ENCODE measurements at regions not wholly inside any gene's neighbourhood (a gene's known extent, or its start where the extent isn't known, plus 50 kb on each side); places are given as distances from the start of the nearest gene placed in this dataset.

GRCh38 chr15:100703032-100703578, 100.7 kb downstream of the ASB7 start:
- no peak for DNase-seq

DNA sequence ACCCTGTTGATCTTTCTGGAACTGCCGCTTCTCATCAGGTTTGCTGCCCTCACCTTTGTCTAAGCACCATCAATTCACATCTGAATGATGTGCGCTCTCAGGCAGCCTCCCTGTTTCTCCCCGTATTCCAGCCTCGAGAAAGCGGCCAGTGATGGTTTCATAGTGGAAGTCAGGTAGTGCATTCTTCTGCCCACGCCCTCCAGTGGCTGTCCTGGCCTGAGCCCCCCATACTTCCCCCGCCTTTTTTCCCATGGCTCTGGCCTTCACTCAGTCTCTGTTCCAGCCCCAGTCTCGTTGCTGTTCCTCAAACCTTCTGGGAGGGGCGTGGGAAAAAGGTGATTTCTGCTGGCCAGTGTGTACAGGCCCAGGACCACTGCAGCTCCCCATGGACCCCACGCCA, 101.3 kb downstream of the ASB7 start:
- DNase-seq: no peak

DNA sequence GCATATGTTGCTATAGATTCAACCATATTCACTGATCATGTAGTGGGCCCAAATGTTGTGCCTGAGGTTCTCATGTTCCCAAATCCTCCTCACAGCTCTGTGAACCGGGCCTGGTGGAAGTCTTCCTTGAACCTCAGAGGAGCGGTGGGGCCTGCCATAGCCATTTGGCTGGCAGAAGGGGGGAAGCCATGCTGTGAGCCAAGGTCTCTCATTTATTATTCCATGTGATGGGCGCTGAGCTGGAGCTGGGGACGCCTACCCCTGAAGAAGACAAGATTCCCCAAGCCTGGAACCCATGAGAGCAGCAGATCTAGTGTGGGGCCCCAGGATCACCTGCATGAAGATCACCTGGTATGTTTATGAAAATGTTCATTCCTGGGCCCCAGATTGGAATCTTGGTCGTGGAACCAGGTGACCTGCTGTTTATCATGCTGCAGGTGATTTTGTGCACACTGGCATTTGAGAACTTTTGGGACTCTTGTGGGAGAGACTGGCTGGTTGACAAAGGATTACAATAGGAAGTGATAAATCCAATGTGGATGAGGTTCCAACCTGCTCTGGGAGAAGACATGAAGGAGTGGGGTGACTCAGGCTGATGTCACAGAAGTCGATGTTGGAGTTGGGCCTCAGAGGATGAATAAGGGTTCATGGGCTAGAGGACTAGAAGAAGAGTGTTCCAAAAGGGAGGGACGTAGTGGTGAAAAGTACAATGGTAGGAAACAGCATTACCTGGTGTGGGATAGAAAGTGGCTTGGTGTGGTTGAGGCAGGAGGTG, 102.1 kb downstream of the ASB7 start:
- DNase-seq: no peak

- no peak for DNase-seq
Measured at GRCh38 chr15:100705065-100705464, 102.7 kb downstream of the ASB7 start.

DNA sequence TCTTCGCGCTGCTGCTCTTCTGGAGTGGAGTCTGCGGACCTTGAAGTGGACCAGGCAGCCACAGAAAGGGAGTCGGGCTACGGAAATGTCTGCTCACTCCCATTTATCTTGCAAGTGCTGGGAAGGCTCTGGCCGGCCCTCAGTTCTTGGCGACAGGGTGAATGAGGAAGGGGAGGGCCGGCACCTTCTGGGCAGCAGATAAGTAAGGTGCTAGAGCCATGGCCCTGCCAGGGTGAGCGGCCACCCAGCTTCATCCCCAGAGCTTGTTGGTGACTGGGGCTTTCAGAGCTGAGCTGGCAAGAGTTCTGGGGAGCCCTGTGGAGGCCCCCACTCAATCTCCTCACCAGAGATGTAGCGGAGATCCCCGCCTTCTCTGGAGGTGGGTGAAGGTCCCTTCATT, 103.5 kb downstream of the ASB7 start:
- no peak for DNase-seq

GRCh38 chr15:100707229-100707628, 104.8 kb downstream of the ASB7 start:
- DNase-seq: no peak

DNA sequence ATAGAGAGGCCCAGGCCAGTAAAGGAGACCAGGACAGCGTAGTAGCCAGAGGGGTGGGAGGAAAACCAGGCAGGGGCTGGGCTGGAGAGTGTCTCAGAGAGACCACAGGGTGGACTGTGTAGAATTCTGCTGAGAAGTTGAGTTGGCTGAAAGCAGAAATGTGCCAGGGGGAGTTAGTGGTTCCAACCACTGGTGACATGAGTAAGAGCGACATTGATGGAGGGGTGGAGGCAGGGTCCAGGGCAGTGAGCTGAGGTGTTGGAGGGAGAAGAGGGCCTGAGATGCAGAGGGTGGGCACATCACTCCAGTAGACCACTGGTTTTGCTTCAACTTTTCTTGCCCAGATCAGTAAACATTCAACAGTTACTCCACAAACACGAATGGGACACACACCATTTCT, 106.5 kb downstream of the ASB7 start:
- DNase-seq: no peak

- no peak for DNase-seq
Measured at GRCh38 chr15:100710222-100710621, 107.8 kb downstream of the ASB7 start.

- no peak for DNase-seq
Measured at GRCh38 chr15:100710744-100711515, 108.5 kb downstream of the ASB7 start.

GRCh38 chr15:100711516-100712021, 109.2 kb downstream of the ASB7 start:
- DNase-seq: no peak

DNA sequence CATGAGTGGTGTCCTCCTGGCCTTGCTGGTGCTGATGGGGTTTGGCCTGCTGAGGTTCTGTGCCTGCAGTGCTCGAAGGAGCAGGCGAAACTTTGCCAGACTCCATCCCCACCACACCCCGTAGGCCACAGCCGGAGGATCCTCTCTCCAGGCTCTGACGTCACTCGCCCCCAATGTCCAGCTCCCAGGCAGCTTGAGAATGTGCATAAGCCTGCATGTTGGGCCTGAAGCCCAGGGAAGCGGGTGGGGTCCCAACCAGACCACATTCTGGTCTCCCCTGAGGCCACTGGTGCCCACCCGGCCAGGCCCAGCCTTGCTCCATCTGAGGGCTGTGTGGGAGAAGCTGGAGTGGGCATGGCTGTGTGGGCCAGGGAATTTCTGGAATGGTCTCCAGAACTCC, 109.8 kb downstream of the ASB7 start:
- no peak for DNase-seq

- DNase-seq: no peak
Measured at GRCh38 chr15:100713163-100713867, 110.9 kb downstream of the ASB7 start.

DNA sequence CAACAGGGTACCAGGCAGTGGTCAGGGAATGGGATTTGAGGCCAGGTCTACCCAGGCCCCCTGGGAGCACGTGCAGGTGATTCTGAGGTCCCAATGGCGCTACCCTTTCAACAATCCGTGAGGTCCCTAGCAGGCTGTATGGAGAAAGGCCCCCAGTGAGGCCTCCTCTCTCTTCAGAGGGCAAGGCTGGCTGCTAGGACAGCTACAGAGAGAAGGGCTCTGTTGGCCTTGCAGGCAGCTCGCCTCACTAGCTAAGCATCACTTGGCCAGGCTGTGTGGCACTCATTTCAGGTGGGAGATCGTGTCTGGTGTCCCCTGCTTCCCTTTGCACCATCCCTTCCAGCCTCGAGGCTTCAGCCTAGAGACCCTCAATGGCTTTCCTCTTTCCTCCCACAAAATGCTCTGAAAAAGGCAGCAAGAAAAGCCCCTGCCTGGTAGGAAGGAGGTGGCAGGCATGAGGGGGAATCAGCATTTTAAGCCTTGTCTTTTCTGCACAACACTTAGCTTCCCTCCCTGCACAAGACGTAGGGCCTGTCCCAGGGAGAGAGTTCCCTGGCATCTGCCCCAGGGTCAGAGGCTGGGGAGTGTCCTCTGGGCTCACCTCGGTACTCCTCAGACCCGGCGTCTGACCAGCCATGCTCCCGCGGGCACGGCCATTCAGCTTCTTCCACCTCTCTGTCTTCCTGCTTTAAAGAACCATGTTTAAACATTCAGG, 111.8 kb downstream of the ASB7 start:
- DNase-seq: no peak

DNA sequence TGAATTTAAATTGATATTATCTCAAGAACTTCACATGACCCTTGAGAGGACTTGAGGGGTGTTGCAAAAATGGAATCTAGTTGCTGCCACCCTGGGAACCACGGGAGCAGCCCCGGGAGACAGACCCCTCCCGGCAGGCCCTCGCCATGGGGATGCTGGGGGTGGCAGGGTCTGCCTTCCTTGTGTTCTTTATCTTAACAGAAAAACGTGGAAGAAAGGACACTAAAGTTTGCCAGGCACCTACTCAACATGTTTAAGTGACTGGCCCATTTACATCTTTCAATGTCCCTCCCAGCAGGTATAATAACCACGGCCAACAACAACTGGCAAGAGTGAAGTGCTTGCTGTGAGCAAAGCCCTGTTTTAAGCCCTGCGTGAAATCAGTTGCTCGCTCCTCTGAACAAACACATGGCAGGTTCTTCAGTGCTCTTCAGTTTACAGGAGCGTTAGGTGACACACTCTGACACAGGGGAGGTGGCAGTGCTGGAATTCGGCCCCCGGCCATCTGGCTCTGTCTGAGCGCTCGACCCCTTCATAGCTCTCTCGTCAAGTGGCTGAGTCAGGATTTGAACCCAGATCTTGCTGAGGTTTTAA, 112.5 kb downstream of the ASB7 start:
- no peak for DNase-seq

- DNase-seq: no peak
Measured at GRCh38 chr15:100715571-100716455, 113.4 kb downstream of the ASB7 start.

DNA sequence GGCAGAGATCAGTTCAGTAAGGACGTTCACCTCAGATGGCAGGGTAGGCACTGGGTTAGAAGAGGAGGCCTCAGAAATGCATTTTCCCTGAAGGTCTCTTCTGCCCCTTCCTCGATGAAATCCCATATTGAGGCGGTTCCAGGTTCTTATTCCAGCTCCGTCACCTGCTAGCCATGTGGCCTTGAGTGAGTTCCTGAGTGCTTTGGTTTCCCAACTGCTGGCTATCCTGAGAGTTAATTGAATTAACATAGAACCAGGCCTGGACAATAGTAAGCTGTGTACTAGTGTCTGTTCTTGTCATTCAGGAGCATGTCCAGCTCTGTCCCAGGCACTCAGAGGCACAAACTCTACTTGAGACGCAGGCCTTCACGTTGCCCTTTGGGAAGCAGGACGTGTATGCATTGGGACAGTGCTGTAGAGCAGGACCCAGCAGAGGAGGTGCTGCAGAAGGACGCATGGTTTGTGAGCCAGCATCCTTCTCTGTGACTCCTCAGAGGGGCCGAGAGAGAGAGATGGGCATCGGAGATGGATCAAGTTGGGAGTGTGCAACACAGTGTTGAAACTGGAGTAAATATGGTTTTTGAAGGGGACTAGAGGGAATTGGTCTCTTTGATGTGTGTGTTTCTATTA, 114.2 kb downstream of the ASB7 start:
- DNase-seq: no peak

DNA sequence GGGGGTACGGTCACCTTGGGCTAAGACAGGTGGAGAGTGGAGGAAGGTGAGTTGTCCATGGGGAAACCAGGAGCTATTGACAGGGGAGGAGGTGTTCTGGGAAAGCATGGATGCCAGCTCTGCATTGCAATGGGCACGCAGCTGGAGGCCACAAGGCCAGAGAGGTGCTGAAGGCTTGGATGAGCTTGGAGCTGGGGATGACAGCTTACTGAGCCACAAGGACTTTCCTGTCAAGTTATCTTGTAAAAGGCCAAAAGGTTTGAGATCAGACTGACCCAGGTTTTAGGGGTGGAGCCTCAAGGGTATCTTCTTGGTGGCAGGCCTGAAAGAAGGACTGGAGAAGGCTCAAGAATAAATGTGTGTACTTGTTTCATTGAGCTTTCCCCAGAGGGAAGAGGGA, 115.2 kb downstream of the ASB7 start:
- no peak for DNase-seq

- no peak for DNase-seq
Measured at GRCh38 chr15:100718075-100718980, 115.9 kb downstream of the ASB7 start.

DNA sequence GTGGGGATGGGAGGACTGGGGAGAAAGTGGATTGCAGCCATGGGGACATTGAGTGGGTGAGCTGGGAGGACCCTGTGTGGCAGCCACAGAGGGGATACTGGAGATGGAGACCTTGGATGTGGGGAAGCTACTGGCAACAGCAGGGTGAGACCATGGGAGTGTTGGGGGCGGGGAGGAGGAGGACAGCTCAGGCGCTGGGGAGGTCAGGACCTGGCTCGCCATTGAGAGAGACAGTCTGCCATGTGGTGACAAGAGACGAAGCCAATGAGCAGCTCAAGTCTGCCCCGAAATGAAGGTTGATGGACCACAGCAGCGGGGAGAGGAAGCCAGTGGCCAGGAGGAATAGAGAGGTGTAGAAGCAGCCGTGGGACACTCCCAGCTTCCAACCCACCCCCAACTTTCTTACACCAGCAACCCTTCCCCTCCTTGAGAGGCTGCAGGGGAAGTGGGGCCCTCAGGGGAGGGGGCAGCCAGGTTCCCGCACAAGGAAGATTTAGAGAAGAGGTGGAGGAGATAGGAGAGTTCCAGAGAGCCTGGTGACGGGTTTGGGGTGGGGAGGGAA, 118.1 kb downstream of the ASB7 start:
- DNase-seq: no peak
